Thyroid gland (tissue), 4 donors: ENCODE measurements at regions not wholly inside any gene's neighbourhood (a gene's known extent, or its start where the extent isn't known, plus 50 kb on each side); places are given as distances from the start of the nearest gene placed in this dataset.

ENCODE experiments used
- CTCF ChIP-seq, 6 experiments: fragments of 200-600 bp in 3 of 6; fragments of 450-650 bp in 3 of 6; sonication (generic) in 3 of 6; IDR thresholded peaks; one replicate each; pipeline ENCODE4 v1.5.1; 2016 to 2019; ENCODE audit warnings: antibody characterized with exemption in 6 of 6, mild to moderate bottlenecking in 2 of 6, inconsistent platforms in 1 of 6, moderate library complexity in 1 of 6
- POLR2A ChIP-seq, 2 donors: fragments of 450-650 bp; IDR thresholded peaks; one replicate each; pipeline ENCODE4 v1.6.1; 2017; ENCODE audit warnings: antibody characterized with exemption in 2 of 2, mild to moderate bottlenecking in 2 of 2, moderate library complexity in 1 of 2

GRCh38 chr9:34898846-34899245 lies 59.2 kb upstream of the PHF24 start:
- TF ChIP-seq CTCF (IDR thresholded peaks at IDR 0.05) (no peak), POLR2A (IDR thresholded peaks at IDR 0.05) (no peak)
